Right renal cortex interstitium (tissue), 3 donors: ENCODE measurements at regions not wholly inside any gene's neighbourhood (a gene's known extent, or its start where the extent isn't known, plus 50 kb on each side); places are given as distances from the start of the nearest gene placed in this dataset.

ENCODE experiments used
- DNase-seq, 3 donors: peaks; one replicate each; pipeline ENCODE4 v3.0.0-alpha.2; 2013; ENCODE audit warnings: low read depth in 3 of 3, low spot score in 2 of 3

GRCh38 chr2:84290537-84290936 is 168.5 kb downstream of the SUCLG1 start:
- no peak for DNase-seq

- no peak for DNase-seq
Observed at GRCh38 chr2:84288293-84288692, 170.8 kb downstream of the SUCLG1 start.

GRCh38 chr2:84286878-84287277 is 172.2 kb downstream of the SUCLG1 start:
- no peak for DNase-seq

- DNase-seq, result no peak
Observed at GRCh38 chr2:84285056-84285747, 173.9 kb downstream of the SUCLG1 start.

- DNase-seq, result no peak
Observed at GRCh38 chr2:84283506-84283905, 175.6 kb downstream of the SUCLG1 start.

- DNase-seq, result no peak
Observed at GRCh38 chr2:84281510-84281909, 177.6 kb downstream of the SUCLG1 start.

- DNase-seq, result no peak
Observed at GRCh38 chr2:84280873-84281272, 178.2 kb downstream of the SUCLG1 start.

GRCh38 chr2:84278386-84278785 is 180.7 kb downstream of the SUCLG1 start:
- no peak for DNase-seq

GRCh38 chr2:84276590-84277255 is 182.4 kb downstream of the SUCLG1 start:
- no peak for DNase-seq

- DNase-seq, result no peak
Observed at GRCh38 chr2:84273406-84273805, 185.7 kb downstream of the SUCLG1 start.

GRCh38 chr2:84271977-84272376 is 187.1 kb downstream of the SUCLG1 start:
- DNase-seq, result no peak

GRCh38 chr2:84257831-84258230 is 201.2 kb downstream of the SUCLG1 start:
- DNase-seq, result no peak

GRCh38 chr2:84251651-84252302 is 207.3 kb downstream of the SUCLG1 start:
- DNase-seq, result no peak

GRCh38 chr2:84249140-84249539 is 209.9 kb downstream of the SUCLG1 start:
- DNase-seq, result no peak

GRCh38 chr2:84247532-84247931 is 211.5 kb downstream of the SUCLG1 start:
- DNase-seq, result no peak

- no peak for DNase-seq
Observed at GRCh38 chr2:84243788-84244733, 215.0 kb downstream of the SUCLG1 start.

GRCh38 chr2:84238907-84239306 is 220.2 kb downstream of the SUCLG1 start:
- DNase-seq, result no peak

GRCh38 chr2:84236288-84236687 is 222.8 kb downstream of the SUCLG1 start:
- DNase-seq, result no peak

- DNase-seq, result no peak
Observed at GRCh38 chr2:84234103-84234502, 225.0 kb downstream of the SUCLG1 start.

GRCh38 chr2:84231478-84231877 is 227.6 kb downstream of the SUCLG1 start:
- no peak for DNase-seq

- DNase-seq, result no peak
Observed at GRCh38 chr2:84224121-84224520, 235.0 kb downstream of the SUCLG1 start.
